Lower lobe of right lung (tissue), 2 donors: ENCODE measurements at regions not wholly inside any gene's neighbourhood (a gene's known extent, or its start where the extent isn't known, plus 50 kb on each side); places are given as distances from the start of the nearest gene placed in this dataset.

Experiments
- ATAC-seq, 2 donors: fragments of 200-7000 bp; cut with Tn5 transposase; one replicate each; pipeline ENCODE4 v1.9.1; 2020 to 2022; ENCODE audit warnings: mild to moderate bottlenecking in 2 of 2, moderate library complexity in 2 of 2
- DNase-seq: peaks from one replicate; pipeline ENCODE4 v3.0.0-alpha.2; 2020
- H3K27ac ChIP-seq: fragments of 200-600 bp; one replicate; pipeline ENCODE4 v1.8.0; 2022
- H3K27me3 ChIP-seq: fragments of 200-600 bp; one replicate; pipeline ENCODE4 v1.8.0; 2022; ENCODE audit warnings: low read depth
- H3K36me3 ChIP-seq: fragments of 200-600 bp; one replicate; pipeline ENCODE4 v1.8.0; 2022; ENCODE audit warnings: mild to moderate bottlenecking
- H3K4me1 ChIP-seq: fragments of 200-600 bp; one replicate; pipeline ENCODE4 v1.8.0; 2022
- H3K4me3 ChIP-seq: fragments of 200-600 bp; one replicate; pipeline ENCODE4 v1.8.0; 2022; ENCODE audit warnings: mild to moderate bottlenecking
- H3K9me3 ChIP-seq: fragments of 200-600 bp; one replicate; pipeline ENCODE4 v1.8.0; 2022
- CTCF ChIP-seq: fragments of 200-600 bp; IDR thresholded peaks from one replicate; pipeline ENCODE4 v1.8.0; 2022; ENCODE audit warnings: antibody characterized with exemption, mild to moderate bottlenecking
- intact Hi-C: fragments of 100-400 bp; cut with DNase I; formaldehyde crosslinking; loops from one replicate; pipeline ENCODE4 v1.11.0; 2022
- donor health status: DM: no; HTN: yes; CAD: no; lungs with severe emphysema.

GRCh38 chr13:40016953-40017660 is 361.6 kb downstream of the COG6 start:
- no peaks in the 10 kb centered on the region for H3K36me3 ChIP-seq
- ATAC-seq (no peak), DNase-seq (no peak)

GRCh38 chr13:40017662-40018262 is 362.3 kb downstream of the COG6 start:
- Histone ChIP-seq H3K27me3 (no peaks in the 10 kb centered on the region), H3K27ac (no peak overlapping the region), H3K4me3 (no peak overlapping the region), H3K36me3 (no peaks in the 10 kb centered on the region), H3K4me1 (no peaks in the 10 kb centered on the region), H3K9me3 (no peaks in the 10 kb centered on the region)
- DNase-seq (no peak), ATAC-seq (no peak)
- intact Hi-C loops, result no loop called here
- TF ChIP-seq CTCF, result no peak

More at GRCh38 chr13:40016953-40017660, 361.6 kb downstream of the COG6 start:
- Histone ChIP-seq H3K4me3 (no peak overlapping the region), H3K27me3 (no peaks in the 10 kb centered on the region), H3K9me3 (no peaks in the 10 kb centered on the region), H3K27ac (no peak overlapping the region), H3K4me1 (no peaks in the 10 kb centered on the region)
- no peak for TF ChIP-seq CTCF
- intact Hi-C loops, result no loop called here

- no peak for TF ChIP-seq CTCF
- Histone ChIP-seq H3K4me3 (no peak overlapping the region), H3K4me1 (no peaks in the 10 kb centered on the region), H3K36me3 (no peaks in the 10 kb centered on the region), H3K27ac (no peak overlapping the region), H3K9me3 (peaks cover 3% of the 10 kb centered on the region), H3K27me3 (no peaks in the 10 kb centered on the region)
- DNase-seq (no peak), ATAC-seq (no peak)
- intact Hi-C loops, result no loop called here
These were observed 368.2 kb downstream of the COG6 start for GRCh38 chr13:40023595-40024203.

- no peak overlapping the region for H3K27ac ChIP-seq
- H3K27me3 ChIP-seq, result no peaks in the 10 kb centered on the region
- DNase-seq (no peak), ATAC-seq (no peak)
- H3K4me3 ChIP-seq, result no peak overlapping the region
- peaks cover 3% of the 10 kb centered on the region for H3K9me3 ChIP-seq
- H3K36me3 ChIP-seq, result no peaks in the 10 kb centered on the region
- intact Hi-C loops, result no loop called here
- TF ChIP-seq CTCF, result no peak
- no peaks in the 10 kb centered on the region for H3K4me1 ChIP-seq
These were observed 368.9 kb downstream of the COG6 start for GRCh38 chr13:40024204-40024966.

- no peaks in the 10 kb centered on the region for H3K27me3 ChIP-seq
- TF ChIP-seq CTCF, result no peak
- peaks cover 3% of the 10 kb centered on the region for H3K9me3 ChIP-seq
- no peaks in the 10 kb centered on the region for H3K36me3 ChIP-seq
- intact Hi-C loops, result no loop called here
- H3K4me1 ChIP-seq, result no peaks in the 10 kb centered on the region
- DNase-seq, result no peak
- H3K4me3 ChIP-seq, result no peak overlapping the region
- no peak overlapping the region for H3K27ac ChIP-seq
- ATAC-seq, result no peak
These were observed 369.7 kb downstream of the COG6 start for GRCh38 chr13:40024967-40025714.
